HepG2 (cell line): ENCODE measurements at regions not wholly inside any gene's neighbourhood (a gene's known extent, or its start where the extent isn't known, plus 50 kb on each side); places are given as distances from the start of the nearest gene placed in this dataset.

Source experiments
- AGO1 ChIP-seq: fragments of 200-400 bp; formaldehyde crosslinking; IDR thresholded peaks from 2 replicates; pipeline ENCODE4 v1.6.1; 2017; ENCODE audit warnings: mild to moderate bottlenecking, low read depth, low read length, moderate library complexity; ENCODE audit not compliant: poor library complexity, severe bottlenecking
- DBP ChIP-seq: sonication (generic); formaldehyde crosslinking; IDR thresholded peaks from 2 replicates; pipeline ENCODE4 v1.4.0; 2020; ENCODE audit warnings: missing genetic modification reagents; ENCODE audit errors: not compliant biosample characterization
- HOXD1 ChIP-seq: sonication (generic); formaldehyde crosslinking; IDR thresholded peaks from 2 replicates; pipeline ENCODE4 v1.5.0; 2020; ENCODE audit warnings: missing genetic modification reagents
- KLF9 ChIP-seq: IDR thresholded peaks from 2 replicates; pipeline ENCODE4 v1.6.1; 2016; ENCODE audit warnings: low read depth
- NFIC ChIP-seq: IDR thresholded peaks from 2 replicates; pipeline ENCODE4 v1.6.1; 2012; ENCODE audit warnings: mild to moderate bottlenecking, low read length, inconsistent platforms
- NKX3-1 ChIP-seq: sonication (generic); formaldehyde crosslinking; IDR thresholded peaks from 2 replicates; pipeline ENCODE4 v1.5.0; 2020; ENCODE audit warnings: missing genetic modification reagents
- RFXANK ChIP-seq: IDR thresholded peaks from 2 replicates; pipeline ENCODE4 v1.6.1; 2016
- TFAP4 ChIP-seq: sonication (generic); IDR thresholded peaks from 2 replicates; pipeline ENCODE4 v1.6.1; 2016; ENCODE audit warnings: low read depth, borderline replicate concordance
- TRAFD1 ChIP-seq: sonication (generic); formaldehyde crosslinking; IDR thresholded peaks from 2 replicates; pipeline ENCODE4 v1.5.1; 2020; ENCODE audit warnings: missing genetic modification reagents, mild to moderate bottlenecking, borderline replicate concordance
- ZBTB4 ChIP-seq: sonication (generic); formaldehyde crosslinking; IDR thresholded peaks from 2 replicates; pipeline ENCODE4 v1.4.0; 2020; ENCODE audit warnings: missing genetic modification reagents, mild to moderate bottlenecking, borderline replicate concordance
- ZNF253 ChIP-seq: sonication (generic); formaldehyde crosslinking; IDR thresholded peaks from 2 replicates; pipeline ENCODE4 v1.8.0; 2022; ENCODE audit warnings: mild to moderate bottlenecking, missing genetic modification reagents, borderline replicate concordance
- ZNF333 ChIP-seq: sonication (generic); formaldehyde crosslinking; IDR thresholded peaks from 2 replicates; pipeline ENCODE4 v1.4.0; 2020; ENCODE audit warnings: mild to moderate bottlenecking, missing genetic modification reagents, borderline replicate concordance
- ZNF343 ChIP-seq: sonication (generic); formaldehyde crosslinking; IDR thresholded peaks from 2 replicates; pipeline ENCODE4 v1.4.0; 2020; ENCODE audit warnings: mild to moderate bottlenecking, missing genetic modification reagents
- ZNF607 ChIP-seq: sonication (generic); formaldehyde crosslinking; IDR thresholded peaks from 2 replicates; pipeline ENCODE4 v1.5.1; 2020; ENCODE audit warnings: missing genetic modification reagents, mild to moderate bottlenecking, borderline replicate concordance
- ZNF784 ChIP-seq: sonication (generic); formaldehyde crosslinking; IDR thresholded peaks from 2 replicates; pipeline ENCODE4 v1.5.1; 2020; ENCODE audit warnings: missing genetic modification reagents, mild to moderate bottlenecking, borderline replicate concordance
- ZNF841 ChIP-seq: sonication (generic); formaldehyde crosslinking; IDR thresholded peaks from 2 replicates; pipeline ENCODE4 v1.8.1; 2023; ENCODE audit warnings: missing genetic modification reagents, borderline replicate concordance
- ZSCAN21 ChIP-seq: sonication (generic); formaldehyde crosslinking; IDR thresholded peaks from 2 replicates; pipeline ENCODE4 v1.8.0; 2022; ENCODE audit warnings: mild to moderate bottlenecking, missing genetic modification reagents, moderate library complexity, borderline replicate concordance
- TF ChIP-seq, protein P1 (sequence below): sonication (generic); formaldehyde crosslinking; IDR thresholded peaks from 2 replicates; pipeline ENCODE4 v1.4.0; 2020; ENCODE audit warnings: mild to moderate bottlenecking, missing genetic modification reagents
- TF ChIP-seq, protein P2 (sequence below): sonication (generic); formaldehyde crosslinking; IDR thresholded peaks from 2 replicates; pipeline ENCODE4 v1.4.0; 2020; ENCODE audit warnings: mild to moderate bottlenecking, missing genetic modification reagents

DNA sequence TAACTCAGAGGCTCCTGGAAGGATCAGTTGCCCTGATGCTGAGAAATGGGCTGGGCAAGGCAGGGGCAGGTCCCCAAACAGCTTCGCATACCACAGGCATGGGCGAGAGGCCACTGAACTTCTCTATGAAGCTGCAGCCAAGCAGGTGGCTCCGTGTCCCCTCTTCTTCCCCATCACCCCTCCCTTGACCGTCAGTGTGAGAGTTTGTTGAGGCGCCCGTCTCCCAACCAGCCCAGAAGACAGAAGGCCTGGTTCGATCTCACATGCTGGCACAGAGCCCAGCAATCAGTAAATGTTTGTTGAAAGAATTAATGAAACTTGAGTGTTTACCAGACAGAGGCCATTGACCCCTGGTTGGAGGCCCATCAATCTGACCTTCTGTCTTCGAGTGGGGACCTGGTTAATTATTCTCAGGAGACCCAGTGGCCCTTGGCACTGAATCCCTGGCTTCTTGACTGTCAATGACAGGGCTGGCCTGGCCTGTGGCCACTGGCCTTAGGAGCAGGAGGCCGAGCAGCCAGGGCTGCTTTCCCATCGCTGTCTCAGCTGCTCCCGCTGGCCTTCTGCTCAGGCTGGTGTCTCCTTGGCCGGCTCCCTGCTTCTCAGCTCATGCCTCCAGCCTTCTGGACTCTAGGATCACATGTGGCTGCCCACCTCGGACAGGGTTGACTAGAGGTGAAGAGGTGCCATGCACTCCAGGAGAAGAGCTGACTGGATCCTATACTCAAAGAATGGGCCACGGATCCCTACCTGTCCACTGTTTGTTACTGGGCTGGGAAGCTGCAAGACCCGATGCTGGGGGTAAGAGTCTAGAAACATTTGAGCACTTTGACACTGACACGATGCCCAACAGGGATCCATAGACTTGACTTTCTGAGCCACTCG, 113.4 kb downstream of the ASB7 start (continued):
- TF ChIP-seq DBP, result no peak
- 0 out of 2 replicates have a peak, but pooled peaks have one; percentile 66 for TF ChIP-seq ZNF253
- TF ChIP-seq, protein P1, sequence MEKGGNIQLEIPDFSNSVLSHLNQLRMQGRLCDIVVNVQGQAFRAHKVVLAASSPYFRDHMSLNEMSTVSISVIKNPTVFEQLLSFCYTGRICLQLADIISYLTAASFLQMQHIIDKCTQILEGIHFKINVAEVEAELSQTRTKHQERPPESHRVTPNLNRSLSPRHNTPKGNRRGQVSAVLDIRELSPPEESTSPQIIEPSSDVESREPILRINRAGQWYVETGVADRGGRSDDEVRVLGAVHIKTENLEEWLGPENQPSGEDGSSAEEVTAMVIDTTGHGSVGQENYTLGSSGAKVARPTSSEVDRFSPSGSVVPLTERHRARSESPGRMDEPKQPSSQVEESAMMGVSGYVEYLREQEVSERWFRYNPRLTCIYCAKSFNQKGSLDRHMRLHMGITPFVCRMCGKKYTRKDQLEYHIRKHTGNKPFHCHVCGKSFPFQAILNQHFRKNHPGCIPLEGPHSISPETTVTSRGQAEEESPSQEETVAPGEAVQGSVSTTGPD (CRISPR knock-in tag), result no peak
- TF ChIP-seq ZBTB4 (CRISPR knock-in tag), result no peak
- TF ChIP-seq ZNF607 (CRISPR knock-in tag), result no peak
- TF ChIP-seq HOXD1, result peak; percentile 98
- no peak for TF ChIP-seq ZSCAN21 (CRISPR knock-in tag)
- no peak for TF ChIP-seq TFAP4
- no peak for TF ChIP-seq ZNF333 (CRISPR knock-in tag)
- peak; percentile 77; the same call in 1 of the 2 replicates for TF ChIP-seq NKX3-1
- TF ChIP-seq NFIC, result peak; percentile 97
- no peak for TF ChIP-seq RFXANK
- TF ChIP-seq, protein P2, sequence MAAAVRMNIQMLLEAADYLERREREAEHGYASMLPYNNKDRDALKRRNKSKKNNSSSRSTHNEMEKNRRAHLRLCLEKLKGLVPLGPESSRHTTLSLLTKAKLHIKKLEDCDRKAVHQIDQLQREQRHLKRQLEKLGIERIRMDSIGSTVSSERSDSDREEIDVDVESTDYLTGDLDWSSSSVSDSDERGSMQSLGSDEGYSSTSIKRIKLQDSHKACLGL (CRISPR knock-in tag), result 0 out of 2 replicates have a peak, but pooled peaks have one; percentile 39
- no peak for TF ChIP-seq ZNF841 (CRISPR knock-in tag)
- TF ChIP-seq AGO1, result no peak
- TF ChIP-seq ZNF784 (CRISPR knock-in tag), result 0 out of 2 replicates have a peak, but pooled peaks have one; percentile 35
- TF ChIP-seq TRAFD1 (CRISPR knock-in tag), result no peak
- TF ChIP-seq ZNF343 (CRISPR knock-in tag), result no peak
- TF ChIP-seq KLF9 (CRISPR knock-in tag), result no peak
